ENCODE measurements at regions not wholly inside any gene's neighbourhood (a gene's known extent, or its start where the extent isn't known, plus 50 kb on each side); places are given as distances from the start of the nearest gene placed in this dataset.

GRCh38 chr5:18686253-18686652, 1052.0 kb downstream of the TAF11L14 start:
- Histone ChIP-seq H3K27me3 (ENCODE audit: insufficient read depth, low read length) (no peaks in the 10 kb centered on the region), H4K5ac (ENCODE audit: insufficient read length, low read depth, low read length) (no peak overlapping the region), H2BK15ac (ENCODE audit: low read depth, low read length) (no peak overlapping the region), H3K4me1 (ENCODE audit: insufficient read depth, low read length) (peaks cover 5% of the 10 kb centered on the region; the same call in 1 of the 2 replicates), H2AFZ (ENCODE audit: low read length) (peak overlapping the region; percentile 87), H3K4me2 (ENCODE audit: insufficient read depth, insufficient read length, low read length) (no peak overlapping the region), H3K23me2 (ENCODE audit: insufficient read length, low read depth, low read length, poor library complexity, severe bottlenecking) (no peaks in the 10 kb centered on the region), H3K14ac (ENCODE audit: insufficient read depth, low read length) (no peak overlapping the region), H3K9ac (ENCODE audit: extremely low read depth, insufficient read length, low read length) (no peak overlapping the region), H2BK12ac (ENCODE audit: insufficient read length, low read depth, low read length) (no peak overlapping the region), H2BK20ac (ENCODE audit: low read depth, low read length, poor library complexity, severe bottlenecking) (no peak overlapping the region), H2AK5ac (ENCODE audit: insufficient read length, low read length) (no peak overlapping the region), H3K9me3 (ENCODE audit: control insufficient read depth, low read depth, low read length) (no peaks in the 10 kb centered on the region), H3K23ac (ENCODE audit: insufficient read length, low read depth, low read length) (no peak overlapping the region), H3K18ac (ENCODE audit: insufficient read length, low read depth, low read length) (no peak overlapping the region), H4K91ac (ENCODE audit: insufficient read length, low read depth, low read length) (no peak overlapping the region), H3K79me2 (ENCODE audit: insufficient read depth, low read length) (no peaks in the 10 kb centered on the region), H2BK5ac (ENCODE audit: insufficient read length, low read length) (no peak overlapping the region), H4K20me1 (ENCODE audit: control insufficient read depth, insufficient read depth, insufficient read length) (no peaks in the 10 kb centered on the region), H4K8ac (replicated peaks; ENCODE audit: insufficient read length, low read depth, low read length) (no peak overlapping the region), H3K79me1 (ENCODE audit: insufficient read depth, low read depth, low read length, poor library complexity, severe bottlenecking) (no peaks in the 10 kb centered on the region), H2BK120ac (ENCODE audit: low read depth, low read length, poor library complexity, severe bottlenecking) (no peak overlapping the region), H3K4ac (ENCODE audit: low read depth, low read length) (no peak overlapping the region), H3K56ac (ENCODE audit: insufficient read length, low read depth, low read length) (no peak overlapping the region), H3K27ac (ENCODE audit: insufficient read length, low read depth, low read length) (no peak overlapping the region), H3T11ph (ENCODE audit: low read length) (no peak overlapping the region)
- Mint-ChIP-seq H3K27me3 (ENCODE audit: low read depth) (no peaks in the 10 kb centered on the region), H3K27ac (peak overlapping the region in 2 of 3 experiments; percentile 6 to 10; a peak in 2 of 7 replicates), H3K4me1 (peaks cover 11 to 13% of the 10 kb centered on the region in 2 experiments), H3K9me3 (no peaks in the 10 kb centered on the region), H3K36me3 (ENCODE audit: insufficient read depth in 1 of 3, low read depth in 3 of 3) (no peaks in the 10 kb centered on the region), H3K4me3 (no peak overlapping the region)
- no peak for TF ChIP-seq CTCF (conservative IDR thresholded peaks at IDR 0.05)
- WGBS (ENCODE audit: extremely low coverage, insufficient read length, low lambda C conversion rate), result no CpG with 5 or more reads among the region's 3 CpGs
- no peak for DNase-seq

Data from H9 (cell line).